ENCODE measurements at regions not wholly inside any gene's neighbourhood (a gene's known extent, or its start where the extent isn't known, plus 50 kb on each side); places are given as distances from the start of the nearest gene placed in this dataset.

DNA sequence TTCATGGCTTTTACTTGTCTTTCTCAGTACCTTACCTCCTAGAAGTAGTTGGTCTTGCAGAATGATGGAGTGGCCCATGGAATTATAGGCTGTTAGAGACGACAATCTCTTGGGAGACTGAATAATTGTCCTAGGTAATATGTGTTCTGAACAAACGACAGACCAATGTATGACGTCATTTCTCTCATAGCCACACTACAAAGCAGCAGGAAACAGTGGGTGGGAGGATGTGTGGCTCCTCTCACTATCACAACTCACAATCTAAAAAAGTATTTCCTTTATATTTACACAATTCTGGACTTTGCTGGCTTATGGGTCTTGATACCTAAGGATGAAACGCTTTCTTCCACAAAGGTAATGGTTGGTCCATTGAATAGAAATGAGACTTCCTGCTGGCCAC is 183.9 kb downstream of the TOX3 start:
- TF ChIP-seq, protein P1, sequence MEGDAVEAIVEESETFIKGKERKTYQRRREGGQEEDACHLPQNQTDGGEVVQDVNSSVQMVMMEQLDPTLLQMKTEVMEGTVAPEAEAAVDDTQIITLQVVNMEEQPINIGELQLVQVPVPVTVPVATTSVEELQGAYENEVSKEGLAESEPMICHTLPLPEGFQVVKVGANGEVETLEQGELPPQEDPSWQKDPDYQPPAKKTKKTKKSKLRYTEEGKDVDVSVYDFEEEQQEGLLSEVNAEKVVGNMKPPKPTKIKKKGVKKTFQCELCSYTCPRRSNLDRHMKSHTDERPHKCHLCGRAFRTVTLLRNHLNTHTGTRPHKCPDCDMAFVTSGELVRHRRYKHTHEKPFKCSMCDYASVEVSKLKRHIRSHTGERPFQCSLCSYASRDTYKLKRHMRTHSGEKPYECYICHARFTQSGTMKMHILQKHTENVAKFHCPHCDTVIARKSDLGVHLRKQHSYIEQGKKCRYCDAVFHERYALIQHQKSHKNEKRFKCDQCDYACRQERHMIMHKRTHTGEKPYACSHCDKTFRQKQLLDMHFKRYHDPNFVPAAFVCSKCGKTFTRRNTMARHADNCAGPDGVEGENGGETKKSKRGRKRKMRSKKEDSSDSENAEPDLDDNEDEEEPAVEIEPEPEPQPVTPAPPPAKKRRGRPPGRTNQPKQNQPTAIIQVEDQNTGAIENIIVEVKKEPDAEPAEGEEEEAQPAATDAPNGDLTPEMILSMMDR (IDR thresholded peaks at IDR 0.05; ENCODE audit: low read depth, low read length), result no peak
- TF ChIP-seq EZH2phosphoT487 (IDR thresholded peaks at IDR 0.05; ENCODE audit: low read depth), result no peak
